H1 (cell line): ENCODE measurements at regions not wholly inside any gene's neighbourhood (a gene's known extent, or its start where the extent isn't known, plus 50 kb on each side); places are given as distances from the start of the nearest gene placed in this dataset.
"Not testable (repeated sequence)": the region's sequence is repeated elsewhere in the genome, so short reads cannot be mapped to it uniquely, and the experiment has no call there.

Experiments
- CTCF ChIA-PET: fragments of 300-600 bp; sonication (Branson Sonifier 250); formaldehyde crosslinking; loops from one replicate; lab custom pipeline; 2021; ENCODE audit not compliant: partially characterized antibody; lab: Charles Lee
- POLR2A ChIA-PET: fragments of 300-600 bp; sonication (Branson Sonifier 250); formaldehyde crosslinking; loops from one replicate; lab custom pipeline; 2021; ENCODE audit warnings: inconsistent platforms; ENCODE audit not compliant: partially characterized antibody; lab: Charles Lee
- DNase-seq, 2 experiments: peaks; one replicate each; pipeline versions ENCODE4 v3.0.0 to v3.0.0-alpha.2; 2010 to 2022; ENCODE audit warnings: low spot score in 2 of 2, low read depth in 1 of 2, mixed read lengths in 1 of 2
- FAIRE-seq: peaks from 2 replicates; lab custom pipeline; 2011; peaks lifted over from hg19 to GRCh38; lab: Jason Lieb, UNC
- H2AFZ ChIP-seq: 2 replicates; pipeline ENCODE4 v1.8.1; 2012; ENCODE audit warnings: low read length, inconsistent platforms
- H2AK5ac ChIP-seq: 2 replicates; pipeline ENCODE4 v1.6.1; 2013; ENCODE audit warnings: low read depth, low read length
- H2BK120ac ChIP-seq: replicated peaks from 2 replicates; pipeline ENCODE3; 2013; ENCODE audit warnings: low read depth, low read length, inconsistent platforms
- H2BK12ac ChIP-seq: 2 replicates; pipeline ENCODE4 v1.6.1; 2013; ENCODE audit warnings: low read depth, low read length
- H2BK15ac ChIP-seq: 2 replicates; pipeline ENCODE4 v1.6.1; 2013; ENCODE audit warnings: low read length
- H2BK20ac ChIP-seq: 2 replicates; pipeline ENCODE4 v1.6.1; 2013; ENCODE audit warnings: low read length
- H2BK5ac ChIP-seq: 2 replicates; pipeline ENCODE4 v1.6.1; 2013; ENCODE audit warnings: low read depth, low read length
- H3K14ac ChIP-seq: 2 replicates; pipeline ENCODE4 v1.6.1; 2013; ENCODE audit warnings: inconsistent platforms; ENCODE audit not compliant: insufficient read length
- H3K18ac ChIP-seq: 2 replicates; pipeline ENCODE4 v1.6.1; 2013; ENCODE audit warnings: low read length; ENCODE audit errors: extremely low read depth
- H3K23ac ChIP-seq: 2 replicates; pipeline ENCODE4 v1.6.1; 2013; ENCODE audit warnings: inconsistent platforms; ENCODE audit not compliant: insufficient read length
- H3K23me2 ChIP-seq: 2 replicates; pipeline ENCODE4 v1.6.1; 2013; ENCODE audit warnings: low read depth, low read length
- H3K27ac ChIP-seq: 2 replicates; pipeline ENCODE4 v1.6.1; 2011; ENCODE audit warnings: low read depth, low read length, inconsistent platforms
- H3K27me3 ChIP-seq, 4 experiments: replicated peaks in 1 of 4; 1 replicate in 1 of 4; 2 replicates in 3 of 4; pipeline versions ENCODE4 v1.6.1 to v1.8.1; 2011 to 2013; ENCODE audit warnings: low read length in 3 of 4, mild to moderate bottlenecking in 3 of 4, inconsistent platforms in 2 of 4, mixed read lengths in 2 of 4, moderate library complexity in 1 of 4; ENCODE audit not compliant: control insufficient read depth in 3 of 4, insufficient read depth in 3 of 4; ENCODE audit errors: extremely low read depth in 1 of 4
- H3K36me3 ChIP-seq, 4 experiments: 2 replicates each; pipeline versions ENCODE4 v1.6.1 to v1.8.1; 2011 to 2013; ENCODE audit warnings: mild to moderate bottlenecking in 4 of 4, low read length in 3 of 4, moderate library complexity in 2 of 4, control low read depth in 1 of 4, inconsistent platforms in 1 of 4; ENCODE audit not compliant: insufficient read depth in 4 of 4, control insufficient read depth in 2 of 4
- H3K4ac ChIP-seq: replicated peaks from 2 replicates; pipeline ENCODE3; 2013; ENCODE audit warnings: low read length, low read depth, mixed read lengths, inconsistent platforms; ENCODE audit not compliant: insufficient read length
- H3K4me1 ChIP-seq, 4 experiments: replicated peaks in 1 of 4; 1 replicate in 1 of 4; 2 replicates in 3 of 4; pipeline versions ENCODE4 v1.6.1 to v1.8.1; 2011 to 2013; ENCODE audit warnings: low read length in 3 of 4, inconsistent platforms in 2 of 4, mixed read lengths in 1 of 4; ENCODE audit not compliant: insufficient read depth in 4 of 4, control insufficient read depth in 3 of 4
- H3K4me2 ChIP-seq, 2 experiments: 2 replicates each; pipeline versions ENCODE4 v1.6.1 to v1.8.1; 2011 to 2013; ENCODE audit warnings: low read depth in 2 of 2, low read length in 2 of 2, control low read depth in 1 of 2, inconsistent platforms in 1 of 2, mild to moderate bottlenecking in 1 of 2; ENCODE audit not compliant: insufficient read depth in 1 of 2
- H3K4me3 ChIP-seq, 4 experiments: fragments of 200-600, 300-600 bp in 1 of 4; sonication (generic), shearing (Covaris generic), sonication (Bioruptor Twin) in 1 of 4; 2 replicates each; pipeline versions ENCODE4 v1.5.1 to v1.8.1; 2011 to 2016; ENCODE audit warnings: low read length in 4 of 4, low read depth in 3 of 4, control low read depth in 2 of 4, inconsistent platforms in 2 of 4, mild to moderate bottlenecking in 2 of 4, mixed read lengths in 1 of 4, moderate library complexity in 1 of 4; ENCODE audit not compliant: insufficient read depth in 2 of 4; ENCODE audit errors: extremely low read depth in 1 of 4
- H3K56ac ChIP-seq: replicated peaks from 2 replicates; pipeline ENCODE3; 2013; ENCODE audit warnings: low read depth, mild to moderate bottlenecking, mixed read lengths, low read length, inconsistent platforms; ENCODE audit not compliant: insufficient read length
- H3K79me1 ChIP-seq: 2 replicates; pipeline ENCODE4 v1.6.1; 2013; ENCODE audit warnings: low read depth, low read length, control low read depth
- H3K79me2 ChIP-seq, 2 experiments: 2 replicates each; pipeline versions ENCODE4 v1.6.1 to v1.8.1; 2012 to 2013; ENCODE audit warnings: low read length in 2 of 2, mild to moderate bottlenecking in 2 of 2, inconsistent platforms in 1 of 2; ENCODE audit not compliant: insufficient read depth in 2 of 2, control insufficient read depth in 1 of 2
- H3K9ac ChIP-seq, 4 experiments: replicated peaks in 1 of 4; 1 replicate in 1 of 4; 2 replicates in 3 of 4; pipeline versions ENCODE4 v1.6.1 to v1.8.1; 2011 to 2013; ENCODE audit warnings: low read depth in 3 of 4, low read length in 3 of 4, control low read depth in 2 of 4, mild to moderate bottlenecking in 2 of 4, moderate library complexity in 2 of 4, inconsistent platforms in 1 of 4; ENCODE audit errors: extremely low read depth in 1 of 4
- H3K9me3 ChIP-seq, 2 experiments: 2 replicates each; pipeline versions ENCODE4 v1.6.1 to v1.8.1; 2012 to 2013; ENCODE audit warnings: mild to moderate bottlenecking in 2 of 2, moderate library complexity in 2 of 2, control low read depth in 1 of 2, inconsistent platforms in 1 of 2, low read depth in 1 of 2, low read length in 1 of 2, mixed read lengths in 1 of 2; ENCODE audit not compliant: insufficient read depth in 2 of 2
- H4K20me1 ChIP-seq, 2 experiments: replicated peaks in 1 of 2; 2 replicates each; pipeline versions ENCODE3 to v1.8.1; 2011 to 2013; ENCODE audit warnings: inconsistent platforms in 2 of 2, low read length in 2 of 2, mild to moderate bottlenecking in 1 of 2; ENCODE audit not compliant: insufficient read depth in 2 of 2, control insufficient read depth in 1 of 2
- H4K5ac ChIP-seq: 2 replicates; pipeline ENCODE4 v1.6.1; 2013; ENCODE audit warnings: low read length, low read depth, mixed read lengths, inconsistent platforms; ENCODE audit not compliant: insufficient read length
- H4K8ac ChIP-seq: 2 replicates; pipeline ENCODE4 v1.8.0; 2013; ENCODE audit warnings: mild to moderate bottlenecking, moderate library complexity, low read length, inconsistent platforms; ENCODE audit not compliant: insufficient read depth; ENCODE audit errors: extremely low read depth
- H4K91ac ChIP-seq: replicated peaks from 2 replicates; pipeline ENCODE3; 2013; ENCODE audit warnings: low read length, mixed read lengths, inconsistent platforms; ENCODE audit not compliant: insufficient read length
- WGBS, 2 experiments: shearing (Covaris generic) in 1 of 2; methylation state at CpG; one replicate each; pipeline versions ENCODE4 v1.1.6 to v1.1.7; 2013 to 2015; ENCODE audit warnings: low lambda C conversion rate in 2 of 2, mixed read lengths in 2 of 2, inconsistent platforms in 1 of 2, low coverage in 1 of 2, missing lambda C conversion rate in 1 of 2; ENCODE audit not compliant: insufficient replicate concordance in 2 of 2, insufficient coverage in 1 of 2, insufficient read length in 1 of 2; ENCODE audit errors: extremely low coverage in 1 of 2, missing lambda C conversion rate in 1 of 2; 5-methylcytosine and 5-hydroxymethylcytosine counted together

GRCh38 chr1:193378451-193378850 is 192.0 kb upstream of the B3GALT2 start:
- H2BK120ac ChIP-seq, H4K91ac ChIP-seq, H3K27me3 ChIP-seq, H4K8ac ChIP-seq, FAIRE-seq, DNase-seq, H3K27ac ChIP-seq, POLR2A ChIA-PET, H3K23me2 ChIP-seq, CTCF ChIA-PET, H2AFZ ChIP-seq, H3K56ac ChIP-seq, H4K20me1 ChIP-seq, H3K4me3 ChIP-seq, H2BK15ac ChIP-seq, H3K18ac ChIP-seq, H3K79me2 ChIP-seq, H3K4ac ChIP-seq, H2BK5ac ChIP-seq, H2AK5ac ChIP-seq, H3K9ac ChIP-seq, H2BK20ac ChIP-seq, H3K9me3 ChIP-seq, H4K5ac ChIP-seq, H3K14ac ChIP-seq, H3K79me1 ChIP-seq, H3K4me2 ChIP-seq, H2BK12ac ChIP-seq, H3K4me1 ChIP-seq, H3K23ac ChIP-seq, H3K36me3 ChIP-seq: not testable (repeated sequence)
- WGBS, 2 experiments, result 88% methylated on average over 2 of the region's 2 CpGs; no CpG with 5 or more reads in 1 of the 2 experiments
